Sigmoid colon (tissue), 6 donors: ENCODE measurements at regions not wholly inside any gene's neighbourhood (a gene's known extent, or its start where the extent isn't known, plus 50 kb on each side); places are given as distances from the start of the nearest gene placed in this dataset.

ENCODE experiments used
- DNase-seq: peaks from one replicate; pipeline ENCODE4 v3.0.0-alpha.2; 2019
- H3K27ac ChIP-seq, 4 donors: fragments of 200-600 bp; sonication (generic); one replicate each; pipeline ENCODE4 v1.5.1; 2016 to 2019; ENCODE audit warnings: mild to moderate bottlenecking in 1 of 4
- H3K27me3 ChIP-seq, 3 donors: fragments of 200-600 bp; sonication (generic); one replicate each; pipeline ENCODE4 v1.5.1; 2019; ENCODE audit warnings: mild to moderate bottlenecking in 1 of 3
- H3K36me3 ChIP-seq, 4 donors: fragments of 200-600 bp; sonication (generic); one replicate each; pipeline ENCODE4 v1.5.1; 2016 to 2019
- H3K4me1 ChIP-seq, 4 donors: fragments of 200-600 bp; sonication (generic); one replicate each; pipeline ENCODE4 v1.5.1; 2017 to 2019
- H3K4me3 ChIP-seq, 4 donors: fragments of 200-600 bp; sonication (generic); one replicate each; pipeline ENCODE4 v1.5.1; 2017 to 2019; ENCODE audit warnings: mild to moderate bottlenecking in 2 of 4, moderate library complexity in 1 of 4
- H3K9me3 ChIP-seq, 4 donors: fragments of 200-600 bp in 3 of 4; sonication (generic) in 3 of 4; one replicate each; pipeline versions ENCODE4 v1.5.1 to v1.6.1; 2013 to 2019
- EP300 ChIP-seq, 4 donors: sonication (generic); formaldehyde crosslinking; IDR thresholded peaks; one replicate each; pipeline ENCODE4 v1.6.1; 2017; ENCODE audit warnings: antibody characterized with exemption in 4 of 4
- POLR2A ChIP-seq, 2 donors: fragments of 450-650 bp; IDR thresholded peaks; one replicate each; pipeline ENCODE4 v1.6.1; 2016; ENCODE audit warnings: antibody characterized with exemption in 2 of 2, mild to moderate bottlenecking in 2 of 2, moderate library complexity in 2 of 2
- POLR2AphosphoS5 ChIP-seq, 4 donors: sonication (generic); formaldehyde crosslinking; IDR thresholded peaks; one replicate each; pipeline ENCODE4 v1.6.1; 2017; ENCODE audit warnings: antibody characterized with exemption in 4 of 4
- WGBS, 2 donors: extraction: QIAGEN DNeasy Blood & Tissue Kit; methylation state at CpG; one replicate each; pipeline ENCODE4 v1.1.7; 2013; 5-methylcytosine and 5-hydroxymethylcytosine counted together
- intact Hi-C: fragments of 100-400 bp; cut with DNase I; formaldehyde crosslinking; loops from one replicate; pipeline ENCODE4 v1.15.1; 2023
- TF ChIP-seq, protein P1 (sequence below), 4 experiments: fragments of 450-650 bp in 3 of 4; fragments of 200-600 bp in 1 of 4; IDR thresholded peaks; one replicate each; pipeline ENCODE4 v1.5.1; 2016 to 2019; ENCODE audit warnings: antibody characterized with exemption in 4 of 4, mild to moderate bottlenecking in 3 of 4, moderate library complexity in 2 of 4
- donor health status: healthy with polysubstance abuse.
- donor health status: healthy.

DNA sequence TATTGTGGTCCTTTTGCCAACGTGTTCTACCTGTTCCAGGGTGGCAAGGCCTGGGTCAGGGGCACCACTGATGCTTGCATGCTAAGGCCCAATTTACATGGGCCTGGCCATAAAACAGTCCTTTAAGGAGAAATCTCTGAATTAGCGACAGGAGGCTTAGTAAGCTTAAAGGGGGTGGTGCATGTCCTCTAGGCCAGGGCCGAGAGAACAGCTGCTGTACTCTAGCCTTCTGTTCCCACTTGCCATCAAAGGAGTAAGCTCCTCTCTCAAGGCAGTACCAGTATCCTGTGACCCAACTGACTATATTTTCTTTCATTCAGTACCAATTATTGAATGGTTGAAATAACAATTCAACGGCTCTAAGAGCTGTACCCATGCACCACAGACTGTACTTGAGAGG lies 67.7 kb upstream of the ZDHHC17 start:
- no peak for DNase-seq
- Histone ChIP-seq H3K4me3 (no peak overlapping the region), H3K27ac (no peak overlapping the region), H3K36me3 (no peaks in the 10 kb centered on the region), H3K4me1 (no peaks in the 10 kb centered on the region), H3K27me3 (no peaks in the 10 kb centered on the region), H3K9me3 (no peaks in the 10 kb centered on the region)
- no peak for TF ChIP-seq POLR2A (IDR thresholded peaks at IDR 0.05)
- TF ChIP-seq EP300 (IDR thresholded peaks at IDR 0.05) = no peak
- TF ChIP-seq POLR2AphosphoS5 (IDR thresholded peaks at IDR 0.05) = no peak
- TF ChIP-seq, protein P1, sequence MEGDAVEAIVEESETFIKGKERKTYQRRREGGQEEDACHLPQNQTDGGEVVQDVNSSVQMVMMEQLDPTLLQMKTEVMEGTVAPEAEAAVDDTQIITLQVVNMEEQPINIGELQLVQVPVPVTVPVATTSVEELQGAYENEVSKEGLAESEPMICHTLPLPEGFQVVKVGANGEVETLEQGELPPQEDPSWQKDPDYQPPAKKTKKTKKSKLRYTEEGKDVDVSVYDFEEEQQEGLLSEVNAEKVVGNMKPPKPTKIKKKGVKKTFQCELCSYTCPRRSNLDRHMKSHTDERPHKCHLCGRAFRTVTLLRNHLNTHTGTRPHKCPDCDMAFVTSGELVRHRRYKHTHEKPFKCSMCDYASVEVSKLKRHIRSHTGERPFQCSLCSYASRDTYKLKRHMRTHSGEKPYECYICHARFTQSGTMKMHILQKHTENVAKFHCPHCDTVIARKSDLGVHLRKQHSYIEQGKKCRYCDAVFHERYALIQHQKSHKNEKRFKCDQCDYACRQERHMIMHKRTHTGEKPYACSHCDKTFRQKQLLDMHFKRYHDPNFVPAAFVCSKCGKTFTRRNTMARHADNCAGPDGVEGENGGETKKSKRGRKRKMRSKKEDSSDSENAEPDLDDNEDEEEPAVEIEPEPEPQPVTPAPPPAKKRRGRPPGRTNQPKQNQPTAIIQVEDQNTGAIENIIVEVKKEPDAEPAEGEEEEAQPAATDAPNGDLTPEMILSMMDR (IDR thresholded peaks at IDR 0.05) = no peak
- intact Hi-C loops = no loop called here
- 87 to 92% methylated on average over 4 of the region's 4 CpGs for WGBS, 2 donors

DNA sequence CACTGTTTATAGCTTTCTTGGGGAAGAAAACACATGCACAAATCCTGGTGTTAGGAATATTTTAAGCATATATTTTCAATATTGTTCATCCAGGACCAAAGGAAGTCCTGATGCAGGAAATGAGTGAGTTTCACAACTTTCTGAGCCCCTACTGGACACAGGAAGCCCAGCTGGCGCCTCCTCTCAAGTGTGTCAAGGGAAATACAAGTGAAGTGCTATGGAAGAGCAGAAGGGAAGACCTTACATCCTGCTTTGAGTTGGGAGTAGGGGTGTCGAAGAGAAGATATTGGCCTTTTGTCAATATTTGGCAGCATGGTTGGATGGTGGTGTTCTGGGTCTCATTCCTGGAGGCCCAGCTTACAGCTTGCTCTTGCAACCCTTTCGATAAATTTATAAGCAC lies 66.1 kb upstream of the ZDHHC17 start:
- WGBS, 2 donors = 83 to 92% methylated on average over 3 of the region's 3 CpGs
- intact Hi-C loops = no loop called here
- Histone ChIP-seq H3K9me3 (no peaks in the 10 kb centered on the region), H3K4me3 (no peak overlapping the region), H3K36me3 (no peaks in the 10 kb centered on the region), H3K4me1 (no peaks in the 10 kb centered on the region), H3K27ac (no peak overlapping the region), H3K27me3 (no peaks in the 10 kb centered on the region)
- TF ChIP-seq EP300 (IDR thresholded peaks at IDR 0.05) (no peak), POLR2A (IDR thresholded peaks at IDR 0.05) (no peak), POLR2AphosphoS5 (IDR thresholded peaks at IDR 0.05) (no peak)
- TF ChIP-seq, protein P1 (IDR thresholded peaks at IDR 0.05) = no peak
- DNase-seq = no peak

DNA sequence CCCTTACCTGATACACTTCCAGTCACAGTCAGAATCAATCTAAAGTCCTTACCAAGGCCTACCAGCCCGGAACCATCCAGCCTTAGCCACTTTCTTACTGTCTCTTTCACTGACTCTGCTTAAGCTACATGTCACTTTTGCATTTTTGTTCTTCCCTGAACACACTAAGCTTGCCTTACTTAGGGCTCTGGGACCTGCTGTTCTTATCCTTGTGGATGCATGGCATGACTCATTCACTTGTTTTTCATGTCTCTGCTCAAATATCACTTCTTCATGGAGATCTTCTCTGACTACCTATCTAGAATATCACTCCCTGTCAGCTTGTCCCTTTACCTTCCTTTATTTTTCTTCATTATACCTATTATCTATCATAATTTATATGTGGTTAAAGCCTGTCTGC lies 65.6 kb upstream of the ZDHHC17 start:
- Histone ChIP-seq H3K27ac (no peak overlapping the region), H3K36me3 (no peaks in the 10 kb centered on the region), H3K9me3 (no peaks in the 10 kb centered on the region), H3K4me1 (peaks cover 0 to under 1% (median 0%) of the 10 kb centered on the region in 4 donors), H3K27me3 (no peaks in the 10 kb centered on the region), H3K4me3 (no peak overlapping the region)
- DNase-seq = no peak
- TF ChIP-seq POLR2AphosphoS5 (IDR thresholded peaks at IDR 0.05) = no peak
- TF ChIP-seq EP300 (IDR thresholded peaks at IDR 0.05) = no peak
- TF ChIP-seq POLR2A (IDR thresholded peaks at IDR 0.05) = no peak
- TF ChIP-seq, protein P1 (IDR thresholded peaks at IDR 0.05) = no peak
- intact Hi-C loops = no loop called here
- WGBS, 2 donors = 92 to 98% methylated on average over 1 of the region's 1 CpG

- Histone ChIP-seq H3K4me3 (no peak overlapping the region), H3K27ac (no peak overlapping the region), H3K27me3 (no peaks in the 10 kb centered on the region), H3K4me1 (peaks cover 0 to 7% (median 2%) of the 10 kb centered on the region in 4 donors), H3K9me3 (no peaks in the 10 kb centered on the region), H3K36me3 (no peaks in the 10 kb centered on the region)
- intact Hi-C loops = no loop called here
- WGBS, 2 donors = 71 to 72% methylated on average over 7 of the region's 7 CpGs
- no peak for DNase-seq
- TF ChIP-seq, protein P1 (IDR thresholded peaks at IDR 0.05) = no peak
- TF ChIP-seq EP300 (IDR thresholded peaks at IDR 0.05) (no peak), POLR2A (IDR thresholded peaks at IDR 0.05) (no peak), POLR2AphosphoS5 (IDR thresholded peaks at IDR 0.05) (no peak)
Observed at GRCh38 chr12:76698966-76699365, 64.9 kb upstream of the ZDHHC17 start.

GRCh38 chr12:76701690-76702089 lies 62.2 kb upstream of the ZDHHC17 start:
- peaks cover 0 to 11% (median 3%) of the 10 kb centered on the region in 4 donors for H3K4me1 ChIP-seq
- no peaks in the 10 kb centered on the region for H3K9me3 ChIP-seq
- intact Hi-C loops = no loop called here
- DNase-seq = no peak
- H3K36me3 ChIP-seq = no peaks in the 10 kb centered on the region
- H3K27me3 ChIP-seq = no peaks in the 10 kb centered on the region
- H3K4me3 ChIP-seq = no peak overlapping the region
- no peak for TF ChIP-seq EP300 (IDR thresholded peaks at IDR 0.05)
- TF ChIP-seq, protein P1 (IDR thresholded peaks at IDR 0.05) = no peak
- no peak for TF ChIP-seq POLR2A (IDR thresholded peaks at IDR 0.05)
- no peak for TF ChIP-seq POLR2AphosphoS5 (IDR thresholded peaks at IDR 0.05)
- 60 to 92% methylated on average over 1 of the region's 1 CpG for WGBS, 2 donors
- H3K27ac ChIP-seq = no peak overlapping the region
